Natural killer cell (primary cell): ENCODE measurements at regions not wholly inside any gene's neighbourhood (a gene's known extent, or its start where the extent isn't known, plus 50 kb on each side); places are given as distances from the start of the nearest gene placed in this dataset.

Experiments
- ATAC-seq, 3 donors: fragments of 150-1000 bp in 2 of 3; fragments of 200-7000 bp in 1 of 3; cut with Tn5 transposase; 1 replicate in 1 of 3; 2 replicates in 2 of 3; pipeline ENCODE4 v1.10.0; 2021; ENCODE audit warnings: mild to moderate bottlenecking in 2 of 3, moderate library complexity in 2 of 3
- DNase-seq, 2 donors: peaks; one replicate each; pipeline versions ENCODE4 v3.0.0 to v3.0.0-alpha.2; 2013 to 2021; ENCODE audit warnings: mixed read lengths in 1 of 2
- H3K27ac ChIP-seq: one replicate; pipeline ENCODE4 v1.5.1; 2013; ENCODE audit warnings: mild to moderate bottlenecking, low read length
- H3K27me3 ChIP-seq: one replicate; pipeline ENCODE4 v1.6.1; 2013; ENCODE audit warnings: low read length; ENCODE audit not compliant: control insufficient read depth, insufficient read depth
- H3K36me3 ChIP-seq: one replicate; pipeline ENCODE4 v1.6.1; 2013; ENCODE audit warnings: low read length; ENCODE audit not compliant: control insufficient read depth, insufficient read depth
- H3K4me1 ChIP-seq: one replicate; pipeline ENCODE4 v1.6.1; 2013; ENCODE audit warnings: low read length; ENCODE audit not compliant: control insufficient read depth, insufficient read depth
- H3K4me3 ChIP-seq: one replicate; pipeline ENCODE4 v1.5.1; 2013; ENCODE audit warnings: low read length
- H3K9me3 ChIP-seq: one replicate; pipeline ENCODE4 v1.6.1; 2013; ENCODE audit warnings: low read length; ENCODE audit not compliant: control insufficient read depth, insufficient read depth
- H3K27ac Mint-ChIP-seq, 2 donors: one replicate each; pipeline ENCODE4 v1.8.0; 2022; ENCODE audit warnings: mild to moderate bottlenecking in 2 of 2, mixed read lengths in 2 of 2, moderate library complexity in 1 of 2
- H3K27me3 Mint-ChIP-seq, 2 donors: one replicate each; pipeline ENCODE4 v1.8.0; 2022; ENCODE audit warnings: low read depth in 2 of 2, mixed read lengths in 2 of 2
- H3K36me3 Mint-ChIP-seq: one replicate; pipeline ENCODE4 v1.8.0; 2022; ENCODE audit warnings: mixed read lengths
- H3K4me1 Mint-ChIP-seq, 2 donors: one replicate each; pipeline ENCODE4 v1.8.0; 2022; ENCODE audit warnings: mixed read lengths in 2 of 2
- H3K4me3 Mint-ChIP-seq: one replicate; pipeline ENCODE4 v1.8.0; 2022; ENCODE audit warnings: mild to moderate bottlenecking, moderate library complexity, mixed read lengths
- H3K9me3 Mint-ChIP-seq, 2 donors: one replicate each; pipeline ENCODE4 v1.8.0; 2022; ENCODE audit warnings: mixed read lengths in 2 of 2
- CTCF ChIP-seq: fragments of 200-600 bp; IDR thresholded peaks from one replicate; pipeline ENCODE4 v1.8.0; 2022; ENCODE audit warnings: antibody characterized with exemption
- WGBS: methylation state at CpG from one replicate; pipeline ENCODE4 v1.1.7; 2013; ENCODE audit warnings: missing lambda C conversion rate; ENCODE audit not compliant: insufficient coverage; 5-methylcytosine and 5-hydroxymethylcytosine counted together
- intact Hi-C: fragments of 100-400 bp; cut with micrococcal nuclease; formaldehyde crosslinking; loops from one replicate; pipeline ENCODE4 v1.14.2; 2022

GRCh38 chr2:12429779-12430406, 286.8 kb upstream of the TRIB2 start:
- no peak for ATAC-seq
- Mint-ChIP-seq H3K36me3 (no peaks in the 10 kb centered on the region), H3K27ac (peak overlapping the region; percentile 40 to 55), H3K27me3 (no peaks in the 10 kb centered on the region), H3K4me3 (peak overlapping the region; percentile 89), H3K9me3 (no peaks in the 10 kb centered on the region), H3K4me1 (peaks cover 12 to 17% of the 10 kb centered on the region in 2 donors)
- Histone ChIP-seq H3K9me3 (no peaks in the 10 kb centered on the region), H3K27me3 (no peaks in the 10 kb centered on the region), H3K27ac (no peak overlapping the region), H3K4me1 (peaks cover 8% of the 10 kb centered on the region), H3K4me3 (no peak overlapping the region), H3K36me3 (no peaks in the 10 kb centered on the region)
- TF ChIP-seq CTCF: no peak
- no peak for DNase-seq
- WGBS: 98% methylated on average over 4 of the region's 4 CpGs
- intact Hi-C loops: no loop called here

- Histone ChIP-seq H3K4me3 (peak overlapping the region; percentile 27), H3K36me3 (no peaks in the 10 kb centered on the region), H3K9me3 (no peaks in the 10 kb centered on the region), H3K27me3 (no peaks in the 10 kb centered on the region), H3K27ac (peak overlapping the region; percentile 52), H3K4me1 (peaks cover 8% of the 10 kb centered on the region)
- TF ChIP-seq CTCF: no peak
- Mint-ChIP-seq H3K27me3 (no peaks in the 10 kb centered on the region), H3K4me3 (peak overlapping the region; percentile 89), H3K9me3 (no peaks in the 10 kb centered on the region), H3K27ac (peak overlapping the region; percentile 40 to 55), H3K4me1 (peaks cover 12 to 17% of the 10 kb centered on the region in 2 donors), H3K36me3 (no peaks in the 10 kb centered on the region)
- intact Hi-C loops: no loop called here
- 46% methylated on average over 4 of the region's 6 CpGs for WGBS
- peak in 1 of 2 donors; percentile 47 for DNase-seq
- peak; percentile 81 to 92 (median 83) for ATAC-seq
These were observed 286.2 kb upstream of the TRIB2 start for GRCh38 chr2:12430407-12431133.

DNA sequence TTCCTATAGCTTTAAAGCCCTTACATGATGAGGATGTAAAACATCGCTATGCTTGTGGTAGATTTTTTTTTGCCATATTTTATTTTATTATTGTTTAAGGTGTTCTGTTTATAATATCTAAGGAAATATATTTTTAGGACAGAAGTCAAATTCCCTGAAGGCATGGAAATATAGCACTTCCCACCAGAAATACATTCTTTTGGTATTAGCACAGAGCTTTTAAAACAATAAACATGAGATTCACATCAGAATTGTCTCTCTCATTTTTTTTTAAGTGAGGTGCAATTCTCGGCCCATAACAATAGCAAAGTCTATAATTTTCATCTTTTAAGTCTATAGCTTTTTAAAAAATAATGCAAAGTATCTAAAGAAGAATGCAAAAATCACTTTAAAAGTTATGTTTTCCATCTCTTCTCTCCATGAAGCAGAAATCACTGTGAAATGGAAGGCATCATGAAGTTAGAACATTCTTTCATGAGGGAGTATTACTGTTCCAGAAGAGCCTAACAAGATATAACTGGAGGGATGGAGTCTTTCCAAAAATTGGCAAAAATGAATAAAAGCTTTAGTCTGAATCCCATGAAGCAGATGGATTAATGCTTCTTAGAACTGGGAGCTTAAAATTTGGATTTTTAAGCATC, 283.6 kb upstream of the TRIB2 start:
- H3K4me1 ChIP-seq: peaks cover 8% of the 10 kb centered on the region
- Mint-ChIP-seq H3K36me3 (no peaks in the 10 kb centered on the region), H3K4me3 (no peak overlapping the region), H3K9me3 (no peaks in the 10 kb centered on the region), H3K4me1 (peaks cover 17 to 21% of the 10 kb centered on the region in 2 donors), H3K27ac (no peak overlapping the region), H3K27me3 (no peaks in the 10 kb centered on the region)
- H3K27ac ChIP-seq: no peak overlapping the region
- no peaks in the 10 kb centered on the region for H3K9me3 ChIP-seq
- no peak for TF ChIP-seq CTCF
- no peak overlapping the region for H3K4me3 ChIP-seq
- no peak for ATAC-seq
- WGBS: no CpG with 5 or more reads among the region's 2 CpGs
- H3K36me3 ChIP-seq: no peaks in the 10 kb centered on the region
- DNase-seq: no peak
- no peaks in the 10 kb centered on the region for H3K27me3 ChIP-seq
- intact Hi-C loops: no loop called here
